ENCODE measurements at regions not wholly inside any gene's neighbourhood (a gene's known extent, or its start where the extent isn't known, plus 50 kb on each side); places are given as distances from the start of the nearest gene placed in this dataset.

DNA sequence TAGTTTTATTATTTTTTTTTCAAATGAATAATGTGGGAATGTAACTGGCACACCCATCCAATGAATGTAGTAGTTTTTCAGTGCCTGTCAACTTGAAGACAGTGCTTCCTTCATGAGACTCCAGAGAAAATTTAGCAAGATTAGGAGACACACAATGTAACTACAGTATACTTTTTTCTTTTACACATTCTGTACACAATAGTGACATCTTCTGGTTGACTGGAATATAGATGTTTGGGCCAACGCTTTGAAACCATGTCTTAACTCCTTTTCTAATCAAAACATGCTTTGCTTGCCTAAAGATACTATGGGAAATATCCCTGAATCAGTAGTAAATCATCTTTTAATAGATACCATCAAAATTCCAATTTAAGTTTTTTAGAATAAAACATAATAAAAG is 229.5 kb upstream of the ZC3H15 start:
- intact Hi-C loops (cut with micrococcal nuclease): no loop called here
- H3K27me3 ChIP-seq (replicated peaks in 1 of 4; ENCODE audit: control extremely low read depth in 1 of 4, control insufficient read depth in 3 of 4, insufficient read depth in 4 of 4, low read length in 3 of 4): no peaks in the 10 kb centered on the region
- Mint-ChIP-seq H3K4me1 (no peaks in the 10 kb centered on the region), H3K4me3 (no peak overlapping the region), H3K27me3 (no peaks in the 10 kb centered on the region), H3K9me3 (ENCODE audit: insufficient read depth) (no peaks in the 10 kb centered on the region), H3K27ac (no peak overlapping the region)
- no peaks in the 10 kb centered on the region for H3K79me2 ChIP-seq (ENCODE audit: control insufficient read depth, insufficient read depth, low read length)
- H3K36me3 ChIP-seq (replicated peaks in 1 of 2; ENCODE audit: control extremely low read depth in 1 of 2, control insufficient read depth in 1 of 2, extremely low read depth in 1 of 2, insufficient read depth in 2 of 2, low read length in 1 of 2): no peaks in the 10 kb centered on the region
- DNase-seq (no peak), ATAC-seq (ENCODE audit: low read depth) (no peak)
- no peak overlapping the region for H3K27ac ChIP-seq (ENCODE audit: low read length in 2 of 2)
- H3K4me1 ChIP-seq (ENCODE audit: control insufficient read depth in 2 of 2, insufficient read depth in 2 of 2, low read length in 2 of 2): no peaks in the 10 kb centered on the region
- no peak overlapping the region for H2AFZ ChIP-seq (ENCODE audit: insufficient read depth, low read depth, low read length, poor library complexity, severe bottlenecking)
- H4K20me1 ChIP-seq (ENCODE audit: control insufficient read depth, insufficient read depth, low read length, poor library complexity, severe bottlenecking): no peaks in the 10 kb centered on the region
- POLR2A ChIA-PET: no interaction called here
- no peaks in the 10 kb centered on the region for H3K9me3 ChIP-seq (ENCODE audit: control extremely low read depth in 1 of 3, control insufficient read depth in 2 of 3, insufficient read depth in 1 of 3, low read length in 2 of 3)
- CTCF ChIA-PET: no interaction called here
- no CpG with 5 or more reads among the region's 1 CpG for WGBS (ENCODE audit: insufficient coverage)
- TF ChIP-seq EZH2 (IDR thresholded peaks at IDR 0.05; ENCODE audit: borderline replicate concordance, insufficient read depth, low read depth, low read length, poor library complexity, severe bottlenecking): no peak
- TF ChIP-seq, protein P1, sequence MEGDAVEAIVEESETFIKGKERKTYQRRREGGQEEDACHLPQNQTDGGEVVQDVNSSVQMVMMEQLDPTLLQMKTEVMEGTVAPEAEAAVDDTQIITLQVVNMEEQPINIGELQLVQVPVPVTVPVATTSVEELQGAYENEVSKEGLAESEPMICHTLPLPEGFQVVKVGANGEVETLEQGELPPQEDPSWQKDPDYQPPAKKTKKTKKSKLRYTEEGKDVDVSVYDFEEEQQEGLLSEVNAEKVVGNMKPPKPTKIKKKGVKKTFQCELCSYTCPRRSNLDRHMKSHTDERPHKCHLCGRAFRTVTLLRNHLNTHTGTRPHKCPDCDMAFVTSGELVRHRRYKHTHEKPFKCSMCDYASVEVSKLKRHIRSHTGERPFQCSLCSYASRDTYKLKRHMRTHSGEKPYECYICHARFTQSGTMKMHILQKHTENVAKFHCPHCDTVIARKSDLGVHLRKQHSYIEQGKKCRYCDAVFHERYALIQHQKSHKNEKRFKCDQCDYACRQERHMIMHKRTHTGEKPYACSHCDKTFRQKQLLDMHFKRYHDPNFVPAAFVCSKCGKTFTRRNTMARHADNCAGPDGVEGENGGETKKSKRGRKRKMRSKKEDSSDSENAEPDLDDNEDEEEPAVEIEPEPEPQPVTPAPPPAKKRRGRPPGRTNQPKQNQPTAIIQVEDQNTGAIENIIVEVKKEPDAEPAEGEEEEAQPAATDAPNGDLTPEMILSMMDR (IDR thresholded peaks at IDR 0.05): peak; percentile 36
- H3K4me2 ChIP-seq (replicated peaks; ENCODE audit: low read depth, low read length, poor library complexity, severe bottlenecking): no peak overlapping the region
- H3K9ac ChIP-seq (ENCODE audit: low read length): no peak overlapping the region
- H3K4me3 ChIP-seq (ENCODE audit: control extremely low read depth in 1 of 5, extremely low read depth in 1 of 5, insufficient read depth in 1 of 5, low read depth in 2 of 5, low read length in 4 of 5): no peak overlapping the region

DNA sequence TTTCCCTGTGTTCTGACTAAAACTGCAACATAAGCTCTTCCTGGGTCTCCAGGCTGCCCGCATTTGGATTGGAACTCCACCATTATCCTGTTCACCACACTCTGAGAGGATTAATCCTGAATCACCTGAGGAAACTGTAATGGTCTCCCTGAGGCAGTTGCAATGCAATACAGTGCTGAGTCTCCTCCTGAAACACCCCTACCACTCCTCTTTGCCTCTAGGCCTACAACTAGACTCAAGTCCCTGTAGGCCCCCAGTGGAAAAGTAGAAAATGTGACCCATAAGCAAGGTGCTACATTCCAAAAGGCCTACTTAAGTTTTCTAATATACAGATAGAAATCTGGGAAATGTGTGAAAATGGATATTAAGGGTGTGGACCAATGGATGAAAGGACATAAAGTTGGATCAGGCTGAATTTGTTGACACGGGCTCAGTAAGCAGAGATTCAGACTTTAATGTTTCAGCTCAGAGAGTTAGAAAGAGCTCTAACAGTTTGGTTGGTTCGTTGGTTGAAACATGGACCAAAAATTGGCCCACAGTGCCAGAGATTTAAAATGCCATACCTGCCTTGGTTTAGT is 222.3 kb upstream of the ZC3H15 start:
- Mint-ChIP-seq H3K27ac (no peak overlapping the region), H3K4me3 (no peak overlapping the region), H3K27me3 (no peaks in the 10 kb centered on the region), H3K9me3 (ENCODE audit: insufficient read depth) (peaks cover 17% of the 10 kb centered on the region), H3K4me1 (no peaks in the 10 kb centered on the region)
- no peaks in the 10 kb centered on the region for H3K79me2 ChIP-seq (ENCODE audit: control insufficient read depth, insufficient read depth, low read length)
- no peaks in the 10 kb centered on the region for H4K20me1 ChIP-seq (ENCODE audit: control insufficient read depth, insufficient read depth, low read length, poor library complexity, severe bottlenecking)
- H3K4me1 ChIP-seq (ENCODE audit: control insufficient read depth in 2 of 2, insufficient read depth in 2 of 2, low read length in 2 of 2): no peaks in the 10 kb centered on the region
- CTCF ChIA-PET: no interaction called here
- no peak overlapping the region for H3K4me3 ChIP-seq (ENCODE audit: control extremely low read depth in 1 of 5, extremely low read depth in 1 of 5, insufficient read depth in 1 of 5, low read depth in 2 of 5, low read length in 4 of 5)
- H3K36me3 ChIP-seq (replicated peaks in 1 of 2; ENCODE audit: control extremely low read depth in 1 of 2, control insufficient read depth in 1 of 2, extremely low read depth in 1 of 2, insufficient read depth in 2 of 2, low read length in 1 of 2): no peaks in the 10 kb centered on the region
- TF ChIP-seq, protein P1 (IDR thresholded peaks at IDR 0.05): no peak
- no peak for TF ChIP-seq EZH2 (IDR thresholded peaks at IDR 0.05; ENCODE audit: borderline replicate concordance, insufficient read depth, low read depth, low read length, poor library complexity, severe bottlenecking)
- H3K27ac ChIP-seq (ENCODE audit: low read length in 2 of 2): no peak overlapping the region
- H3K27me3 ChIP-seq (replicated peaks in 1 of 4; ENCODE audit: control extremely low read depth in 1 of 4, control insufficient read depth in 3 of 4, insufficient read depth in 4 of 4, low read length in 3 of 4): no peaks in the 10 kb centered on the region
- H2AFZ ChIP-seq (ENCODE audit: insufficient read depth, low read depth, low read length, poor library complexity, severe bottlenecking): no peak overlapping the region
- intact Hi-C loops (cut with micrococcal nuclease): no loop called here
- DNase-seq (no peak), ATAC-seq (ENCODE audit: low read depth) (no peak)
- H3K4me2 ChIP-seq (replicated peaks; ENCODE audit: low read depth, low read length, poor library complexity, severe bottlenecking): no peak overlapping the region
- POLR2A ChIA-PET: no interaction called here
- WGBS (ENCODE audit: insufficient coverage): 92% methylated on average over 3 of the region's 3 CpGs
- no peaks in the 10 kb centered on the region for H3K9me3 ChIP-seq (ENCODE audit: control extremely low read depth in 1 of 3, control insufficient read depth in 2 of 3, insufficient read depth in 1 of 3, low read length in 2 of 3)
- no peak overlapping the region for H3K9ac ChIP-seq (ENCODE audit: low read length)
